HUES6 (cell line): ENCODE measurements at regions not wholly inside any gene's neighbourhood (a gene's known extent, or its start where the extent isn't known, plus 50 kb on each side); places are given as distances from the start of the nearest gene placed in this dataset.
A peak's percentile ranks its signal among the peaks of the same experiment; 100 is the strongest.

Experiments
- H3K27ac ChIP-seq: 2 replicates; pipeline ENCODE4 v1.7.0; 2013; ENCODE audit warnings: low read depth, mild to moderate bottlenecking, low read length, inconsistent platforms
- H3K27me3 ChIP-seq: 2 replicates; pipeline ENCODE4 v1.6.1; 2013; ENCODE audit warnings: low read length; ENCODE audit not compliant: control insufficient read depth, insufficient read depth
- H3K36me3 ChIP-seq: 2 replicates; pipeline ENCODE4 v1.6.1; 2013; ENCODE audit warnings: low read length; ENCODE audit not compliant: control insufficient read depth, insufficient read depth
- H3K4me1 ChIP-seq: 2 replicates; pipeline ENCODE4 v1.6.1; 2013; ENCODE audit warnings: low read length; ENCODE audit not compliant: control insufficient read depth, insufficient read depth
- H3K4me3 ChIP-seq: 2 replicates; pipeline ENCODE4 v1.5.1; 2013; ENCODE audit warnings: low read depth, low read length
- H3K9ac ChIP-seq: one replicate; pipeline ENCODE4 v1.6.1; 2013; ENCODE audit warnings: mild to moderate bottlenecking, low read length
- H3K9me3 ChIP-seq: 2 replicates; pipeline ENCODE4 v1.6.1; 2013; ENCODE audit warnings: low read depth, low read length; ENCODE audit not compliant: control insufficient read depth, insufficient read depth

DNA sequence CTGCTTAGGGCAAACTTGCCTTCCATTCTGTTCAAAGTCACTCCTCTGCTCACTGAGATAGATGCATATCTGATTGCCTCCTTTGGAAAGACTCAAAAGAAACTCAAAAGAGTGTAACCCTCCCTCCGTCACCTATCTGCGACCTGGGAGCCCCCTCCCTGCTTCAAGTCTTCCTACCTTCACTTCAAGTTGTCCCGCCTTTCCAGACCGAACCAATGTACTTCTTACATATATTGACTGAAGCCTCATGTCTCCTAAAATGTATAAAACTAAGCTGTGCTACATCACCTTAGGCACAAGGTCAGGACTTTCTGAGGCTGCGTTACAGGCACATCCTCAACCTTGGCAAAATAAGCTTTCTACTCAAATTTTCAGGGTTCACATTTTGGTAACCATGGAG is 77.4 kb upstream of the C1GALT1 start:
- no peak overlapping the region for H3K4me3 ChIP-seq
- H3K27ac ChIP-seq, result no peak overlapping the region
- no peak overlapping the region for H3K9ac ChIP-seq
- no peaks in the 10 kb centered on the region for H3K36me3 ChIP-seq
- H3K9me3 ChIP-seq, result peaks cover 13% of the 10 kb centered on the region; the same call in 1 of the 2 replicates
- H3K4me1 ChIP-seq, result peaks cover 47% of the 10 kb centered on the region
- H3K27me3 ChIP-seq, result no peaks in the 10 kb centered on the region

DNA sequence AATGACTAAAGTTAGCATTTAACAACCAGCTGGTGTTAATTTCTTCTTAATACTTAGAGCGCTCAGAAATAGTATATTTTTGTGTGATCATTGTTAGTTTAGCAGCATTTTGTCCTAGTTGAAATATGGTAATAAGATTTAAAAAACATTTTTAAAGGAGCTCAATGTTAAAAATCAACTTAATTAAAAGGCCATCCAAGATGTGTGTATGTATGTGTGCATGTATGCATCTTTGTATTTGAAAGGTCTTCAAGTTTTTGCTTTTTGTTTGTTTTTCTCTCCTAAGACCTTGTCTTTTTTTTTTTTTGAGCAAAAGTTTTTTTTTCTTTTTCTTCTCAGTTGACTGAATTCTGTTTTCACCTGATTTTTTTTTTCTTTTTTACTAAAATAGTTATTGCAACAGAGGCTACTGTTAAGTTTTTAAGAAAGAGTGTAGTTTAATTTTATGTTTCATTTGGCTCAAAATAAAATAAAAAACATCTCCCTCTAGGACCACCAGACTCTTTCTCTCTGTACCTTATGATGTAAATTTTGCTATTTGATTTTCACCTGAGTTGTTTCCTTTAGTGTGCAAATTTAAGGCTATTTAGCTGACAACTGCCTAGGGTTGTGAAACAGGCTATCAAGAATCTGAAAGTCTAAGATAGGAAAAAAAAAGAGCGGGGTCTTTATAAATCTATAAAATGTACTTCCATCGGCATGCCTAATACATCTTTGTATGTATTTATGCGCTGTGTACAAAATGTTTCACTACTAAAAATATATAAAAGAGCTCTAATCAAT is 76.4 kb upstream of the C1GALT1 start:
- Histone ChIP-seq H3K4me3 (no peak overlapping the region), H3K9me3 (peaks cover 17% of the 10 kb centered on the region; the same call in 1 of the 2 replicates), H3K27me3 (no peaks in the 10 kb centered on the region), H3K4me1 (peaks cover 37% of the 10 kb centered on the region), H3K27ac (peak overlapping the region; percentile 48; the same call in 1 of the 2 replicates), H3K9ac (no peak overlapping the region), H3K36me3 (no peaks in the 10 kb centered on the region)

DNA sequence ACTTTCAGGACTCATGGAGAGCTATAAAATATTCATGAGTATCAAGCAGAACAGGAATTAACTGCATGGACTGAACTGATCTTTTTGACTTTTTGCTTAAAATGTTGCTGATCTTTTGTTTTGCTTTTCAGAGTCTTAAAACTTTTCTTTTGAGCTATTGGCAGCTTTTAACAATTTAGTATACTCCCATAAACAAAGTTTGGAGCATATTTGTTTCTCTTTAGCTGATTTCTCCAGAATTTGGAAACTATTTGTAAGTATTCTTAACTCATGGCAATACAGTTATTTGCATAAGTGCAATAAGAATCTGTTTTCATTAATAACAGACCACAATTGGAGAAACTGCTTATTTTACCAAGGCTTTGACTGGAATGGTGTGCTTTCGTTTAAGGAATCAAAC is 73.4 kb upstream of the C1GALT1 start:
- no peaks in the 10 kb centered on the region for H3K27me3 ChIP-seq
- H3K27ac ChIP-seq, result no peak overlapping the region
- H3K4me3 ChIP-seq, result no peak overlapping the region
- no peak overlapping the region for H3K9ac ChIP-seq
- H3K4me1 ChIP-seq, result peaks cover 29% of the 10 kb centered on the region
- peaks cover 17% of the 10 kb centered on the region; the same call in 1 of the 2 replicates for H3K9me3 ChIP-seq
- H3K36me3 ChIP-seq, result no peaks in the 10 kb centered on the region

DNA sequence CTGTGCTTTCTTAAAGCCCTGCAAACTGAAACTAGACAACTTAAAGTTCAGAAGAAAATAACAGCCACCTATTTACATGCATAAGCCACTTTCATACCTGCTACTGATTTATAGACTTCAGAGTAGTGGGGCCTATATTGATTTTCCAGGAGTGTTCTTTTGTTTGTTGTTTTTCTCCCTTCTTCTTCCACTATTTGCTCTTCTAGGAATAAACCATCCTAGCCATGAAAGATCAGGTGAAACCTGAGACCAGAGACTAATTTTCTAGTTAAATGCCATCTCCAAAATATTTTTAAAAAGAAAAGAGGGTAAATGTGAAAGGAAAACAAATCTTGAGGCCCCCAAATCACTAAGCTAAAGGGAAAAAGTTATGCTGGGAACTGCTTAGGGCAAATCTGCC is 72.4 kb upstream of the C1GALT1 start:
- peaks cover 19% of the 10 kb centered on the region for H3K4me1 ChIP-seq
- peaks cover 17% of the 10 kb centered on the region; the same call in 1 of the 2 replicates for H3K9me3 ChIP-seq
- H3K27ac ChIP-seq, result no peak overlapping the region
- no peaks in the 10 kb centered on the region for H3K36me3 ChIP-seq
- no peak overlapping the region for H3K4me3 ChIP-seq
- H3K9ac ChIP-seq, result no peak overlapping the region
- no peaks in the 10 kb centered on the region for H3K27me3 ChIP-seq

DNA sequence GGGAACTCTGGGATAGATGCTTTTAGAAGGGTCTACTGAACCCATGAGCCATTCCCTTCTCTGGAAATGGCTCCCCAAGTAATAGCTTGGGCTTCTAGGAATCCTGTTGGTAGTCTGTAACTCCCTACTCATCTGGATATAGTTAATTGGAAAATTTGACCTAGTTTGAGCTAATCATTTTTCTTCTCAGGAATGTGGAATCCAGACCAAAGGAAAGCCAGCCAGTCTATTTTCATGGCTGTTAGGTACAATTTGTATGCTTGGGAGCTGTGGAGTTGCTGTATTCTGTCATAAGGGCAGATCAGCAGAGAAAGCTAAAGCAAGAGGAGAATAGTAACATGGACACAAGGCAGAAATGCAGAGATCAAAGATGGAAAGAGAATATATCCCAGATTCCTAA is 71.6 kb upstream of the C1GALT1 start:
- peaks cover 11% of the 10 kb centered on the region for H3K4me1 ChIP-seq
- no peak overlapping the region for H3K27ac ChIP-seq
- H3K9ac ChIP-seq, result no peak overlapping the region
- H3K27me3 ChIP-seq, result no peaks in the 10 kb centered on the region
- no peaks in the 10 kb centered on the region for H3K36me3 ChIP-seq
- H3K4me3 ChIP-seq, result no peak overlapping the region
- peaks cover 17% of the 10 kb centered on the region; the same call in 1 of the 2 replicates for H3K9me3 ChIP-seq

DNA sequence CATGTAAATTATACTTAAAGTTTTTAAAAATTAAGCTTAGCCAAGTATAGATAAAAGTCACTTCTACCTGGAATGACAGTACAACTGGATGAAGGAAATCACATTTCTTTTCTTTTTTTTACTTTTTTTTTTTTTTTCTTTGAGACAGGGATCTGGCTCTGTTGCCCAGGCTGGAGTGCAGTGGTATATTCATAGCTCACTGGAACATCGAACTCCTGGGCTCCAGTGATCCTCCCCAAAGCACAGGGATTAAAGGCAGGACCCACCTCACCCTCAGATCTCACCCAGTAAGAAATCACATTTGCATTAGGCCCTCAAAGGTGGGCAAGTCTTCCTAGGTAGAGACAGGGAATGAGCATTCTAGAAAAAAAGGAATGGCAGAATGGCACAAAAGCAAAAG is 69.5 kb upstream of the C1GALT1 start:
- no peaks in the 10 kb centered on the region for H3K36me3 ChIP-seq
- peaks cover 14% of the 10 kb centered on the region; the same call in 1 of the 2 replicates for H3K9me3 ChIP-seq
- H3K4me3 ChIP-seq, result no peak overlapping the region
- no peak overlapping the region for H3K27ac ChIP-seq
- H3K27me3 ChIP-seq, result no peaks in the 10 kb centered on the region
- H3K9ac ChIP-seq, result no peak overlapping the region
- H3K4me1 ChIP-seq, result no peaks in the 10 kb centered on the region

DNA sequence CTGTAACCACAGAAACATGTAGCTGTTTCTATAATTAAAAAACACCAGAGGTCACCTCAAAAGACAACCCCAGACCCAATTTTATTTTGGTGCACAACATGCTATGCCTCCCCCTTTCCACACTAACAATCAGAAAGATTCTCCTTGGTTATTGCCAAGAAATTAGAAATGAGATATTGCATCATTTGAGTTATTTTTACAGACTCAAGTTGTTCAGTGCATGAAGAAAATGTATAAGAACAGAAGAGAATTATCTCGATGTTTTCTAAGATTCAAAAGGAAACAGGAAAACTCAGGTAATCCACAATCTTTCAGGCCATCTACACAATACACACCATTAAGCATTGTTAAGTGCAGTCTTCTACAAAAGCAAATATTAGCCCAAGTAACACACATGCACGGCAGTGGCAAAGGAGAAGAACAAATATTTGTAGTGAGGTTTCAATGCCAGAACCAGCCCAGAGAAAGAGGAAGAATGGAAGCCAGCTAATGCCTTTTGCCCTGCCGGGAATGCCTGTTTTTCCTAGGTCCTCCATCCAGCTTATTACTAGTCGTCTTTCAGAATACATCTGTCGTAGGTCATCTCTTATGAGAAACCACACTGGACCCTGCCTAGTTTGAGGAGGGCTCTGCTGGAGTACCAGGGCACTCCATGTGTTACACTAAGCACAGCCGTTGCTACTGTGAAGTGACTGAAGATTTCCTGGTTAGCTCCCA is 67.6 kb upstream of the C1GALT1 start:
- no peak overlapping the region for H3K27ac ChIP-seq
- no peak overlapping the region for H3K4me3 ChIP-seq
- 0 out of 2 replicates have a peak, but pooled peaks cover 4% of the 10 kb centered on the region for H3K9me3 ChIP-seq
- no peaks in the 10 kb centered on the region for H3K27me3 ChIP-seq
- H3K36me3 ChIP-seq, result no peaks in the 10 kb centered on the region
- H3K4me1 ChIP-seq, result no peaks in the 10 kb centered on the region
- no peak overlapping the region for H3K9ac ChIP-seq

DNA sequence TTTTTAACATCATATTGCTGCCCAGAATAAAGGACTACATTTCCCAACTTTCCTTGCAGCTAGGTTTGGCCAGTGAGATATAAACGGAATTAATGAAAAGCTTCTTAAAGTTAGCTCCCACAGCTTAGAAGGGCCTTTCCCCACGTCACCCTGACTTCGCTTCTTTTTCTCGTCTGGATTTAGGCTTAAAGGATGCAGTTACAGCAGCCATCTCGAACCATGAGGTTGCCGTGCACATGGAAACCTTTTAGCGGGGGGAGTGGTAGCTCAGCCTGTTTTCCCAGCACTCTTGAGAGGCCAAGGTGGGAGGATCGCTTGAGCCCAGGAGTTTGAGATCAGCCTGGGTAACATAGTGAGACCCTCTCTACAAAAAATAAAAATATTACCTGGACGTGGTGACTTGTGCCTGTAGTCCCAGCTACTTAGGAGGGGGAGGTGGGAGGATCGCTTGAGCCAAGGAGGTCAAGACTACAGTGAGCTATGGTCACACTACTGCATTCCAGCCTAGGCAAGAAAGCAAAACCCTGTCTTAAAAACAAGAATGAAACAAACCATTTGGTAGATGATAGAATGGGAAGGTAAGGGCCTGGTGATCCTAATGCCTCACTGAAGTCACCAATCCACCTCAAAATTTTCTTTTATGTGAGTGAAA is 64.3 kb upstream of the C1GALT1 start:
- no peaks in the 10 kb centered on the region for H3K36me3 ChIP-seq
- H3K27ac ChIP-seq, result no peak overlapping the region
- H3K27me3 ChIP-seq, result no peaks in the 10 kb centered on the region
- H3K9me3 ChIP-seq, result no peaks in the 10 kb centered on the region
- no peak overlapping the region for H3K9ac ChIP-seq
- H3K4me3 ChIP-seq, result no peak overlapping the region
- no peaks in the 10 kb centered on the region for H3K4me1 ChIP-seq

DNA sequence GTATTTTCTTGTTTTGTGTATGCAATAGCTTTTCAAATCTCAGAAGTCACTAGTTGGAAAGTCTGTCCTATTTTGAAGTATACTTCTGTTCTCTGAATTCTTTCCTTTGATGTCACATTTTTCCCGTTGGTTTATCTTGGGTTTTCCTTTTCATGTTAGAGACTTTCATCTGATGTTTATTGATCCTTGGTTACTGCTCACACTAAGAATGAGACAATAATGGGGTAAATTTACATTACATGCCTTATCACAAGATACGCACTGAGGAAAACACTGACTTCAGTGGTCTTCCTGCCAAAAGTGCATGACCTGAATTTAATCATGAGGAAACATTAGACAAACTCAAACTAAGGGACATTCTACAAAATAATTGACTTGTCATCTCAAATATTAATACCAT is 63.5 kb upstream of the C1GALT1 start:
- H3K27me3 ChIP-seq, result no peaks in the 10 kb centered on the region
- no peaks in the 10 kb centered on the region for H3K4me1 ChIP-seq
- H3K9me3 ChIP-seq, result no peaks in the 10 kb centered on the region
- no peak overlapping the region for H3K27ac ChIP-seq
- no peak overlapping the region for H3K9ac ChIP-seq
- no peaks in the 10 kb centered on the region for H3K36me3 ChIP-seq
- H3K4me3 ChIP-seq, result no peak overlapping the region

DNA sequence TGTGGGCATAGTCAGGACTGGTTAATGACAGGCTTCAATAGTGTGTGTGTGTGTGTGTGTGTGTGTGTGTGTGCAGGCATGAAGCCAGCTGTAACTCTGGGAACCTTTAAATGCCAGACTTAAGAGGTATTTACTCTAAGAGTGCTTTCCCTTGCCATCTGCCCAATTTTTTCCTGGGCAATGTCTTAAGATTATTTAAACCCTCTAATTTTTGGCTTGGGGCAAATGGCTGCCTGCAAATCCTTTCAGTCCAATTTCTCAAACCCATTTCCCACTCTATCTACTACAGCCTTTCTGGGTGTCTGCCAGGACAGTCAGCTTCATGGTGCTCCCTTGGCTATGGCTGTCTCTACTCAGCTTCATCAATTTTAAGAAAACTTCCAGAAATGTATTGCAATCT is 62.6 kb upstream of the C1GALT1 start:
- H3K9me3 ChIP-seq, result no peaks in the 10 kb centered on the region
- no peak overlapping the region for H3K4me3 ChIP-seq
- H3K27me3 ChIP-seq, result no peaks in the 10 kb centered on the region
- H3K4me1 ChIP-seq, result no peaks in the 10 kb centered on the region
- no peak overlapping the region for H3K9ac ChIP-seq
- no peaks in the 10 kb centered on the region for H3K36me3 ChIP-seq
- no peak overlapping the region for H3K27ac ChIP-seq

DNA sequence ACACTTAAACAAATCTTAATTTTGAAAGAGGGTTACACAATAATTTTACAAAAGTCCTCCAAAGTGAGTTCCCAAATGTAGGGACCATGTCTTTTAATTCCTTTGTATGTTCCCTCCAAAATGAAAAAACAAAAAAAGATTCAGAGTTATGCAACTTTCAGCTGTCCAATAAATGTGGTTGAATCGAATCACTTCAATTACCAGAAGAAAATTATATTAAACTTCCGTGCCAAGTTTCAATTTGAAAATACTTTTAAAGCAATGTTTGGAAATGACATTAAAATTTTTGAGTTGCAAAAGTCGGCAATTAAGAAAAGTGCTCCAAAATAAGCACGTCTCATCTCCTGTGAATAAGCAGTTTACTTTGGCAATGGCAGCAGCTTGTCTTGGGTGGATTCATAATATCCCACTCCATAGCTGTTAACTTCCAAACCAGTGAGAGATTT is 60.3 kb upstream of the C1GALT1 start:
- H3K27ac ChIP-seq, result no peak overlapping the region
- H3K9ac ChIP-seq, result no peak overlapping the region
- no peaks in the 10 kb centered on the region for H3K4me1 ChIP-seq
- no peak overlapping the region for H3K4me3 ChIP-seq
- H3K36me3 ChIP-seq, result no peaks in the 10 kb centered on the region
- no peaks in the 10 kb centered on the region for H3K27me3 ChIP-seq
- H3K9me3 ChIP-seq, result no peaks in the 10 kb centered on the region
